Ishikawa (cell line): ENCODE measurements at regions not wholly inside any gene's neighbourhood (a gene's known extent, or its start where the extent isn't known, plus 50 kb on each side); places are given as distances from the start of the nearest gene placed in this dataset.

Source experiments
- CEBPB ChIP-seq: IDR thresholded peaks from 2 replicates; pipeline ENCODE4 v1.6.1; 2012
- CREB1 ChIP-seq: IDR thresholded peaks from 2 replicates; pipeline ENCODE4 v1.6.1; 2012; ENCODE audit warnings: low read depth
- EGR1 ChIP-seq: IDR thresholded peaks from 2 replicates; pipeline ENCODE4 v1.6.1; 2012
- EP300 ChIP-seq: IDR thresholded peaks from 2 replicates; pipeline ENCODE4 v1.6.1; 2012; ENCODE audit warnings: borderline replicate concordance
- RAD21 ChIP-seq: IDR thresholded peaks from 2 replicates; pipeline ENCODE4 v1.6.1; 2012; ENCODE audit warnings: low read depth
- TAF1 ChIP-seq: IDR thresholded peaks from 2 replicates; pipeline ENCODE4 v1.6.1; 2012; ENCODE audit warnings: low read depth, mild to moderate bottlenecking
- TCF12 ChIP-seq: IDR thresholded peaks from 2 replicates; pipeline ENCODE4 v1.6.1; 2012; ENCODE audit warnings: low read depth
- TEAD4 ChIP-seq: IDR thresholded peaks from 2 replicates; pipeline ENCODE4 v1.6.1; 2012
- YY1 ChIP-seq: IDR thresholded peaks from 2 replicates; pipeline ENCODE4 v1.6.1; 2012; ENCODE audit warnings: low read depth
- ZBTB7A ChIP-seq: IDR thresholded peaks from 2 replicates; pipeline ENCODE4 v1.6.1; 2012; ENCODE audit warnings: low read depth
- TF ChIP-seq, protein P1 (sequence below): IDR thresholded peaks from 2 replicates; pipeline ENCODE4 v1.6.1; 2012; ENCODE audit warnings: low read depth, mild to moderate bottlenecking
- TF ChIP-seq, protein P2 (sequence below): IDR thresholded peaks from 2 replicates; pipeline ENCODE4 v1.6.1; 2012
- TF ChIP-seq, protein P3 (sequence below): IDR thresholded peaks from 2 replicates; pipeline ENCODE4 v1.6.1; 2012

DNA sequence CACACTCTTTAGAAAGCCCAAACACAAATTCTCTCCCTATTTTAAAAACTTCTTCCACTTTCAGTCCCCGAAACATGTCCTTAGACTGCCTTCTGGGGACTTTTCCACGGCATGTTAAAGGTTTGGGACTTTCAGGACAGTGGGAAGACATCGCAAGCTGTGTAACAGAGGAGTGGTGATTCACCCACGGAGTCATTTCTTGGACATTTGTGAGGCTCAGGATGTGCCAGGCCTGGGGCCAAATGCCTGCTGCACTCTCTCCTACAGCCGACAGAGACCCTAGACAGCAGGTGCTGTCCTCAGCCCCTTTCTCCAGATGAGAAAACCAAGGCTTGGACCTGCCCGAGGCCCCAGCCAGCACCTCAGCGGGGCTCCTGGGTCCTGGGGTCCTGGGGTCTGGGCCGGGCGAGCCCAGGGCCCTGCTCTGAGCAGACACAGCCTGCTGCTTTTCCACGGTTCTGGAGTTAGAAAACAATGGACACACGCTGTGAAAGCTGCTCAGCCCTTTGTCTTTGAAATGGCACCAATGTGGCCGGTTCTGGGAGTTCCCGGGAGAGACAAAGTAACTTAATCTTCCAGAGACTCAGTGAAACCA is 370.2 kb upstream of the SFSWAP start:
- TF ChIP-seq TCF12 (no peak), ZBTB7A (no peak), RAD21 (no peak), EP300 (no peak), YY1 (no peak), EGR1 (no peak), CEBPB (no peak), TEAD4 (no peak), CREB1 (no peak), TAF1 (no peak)
- TF ChIP-seq, protein P1, sequence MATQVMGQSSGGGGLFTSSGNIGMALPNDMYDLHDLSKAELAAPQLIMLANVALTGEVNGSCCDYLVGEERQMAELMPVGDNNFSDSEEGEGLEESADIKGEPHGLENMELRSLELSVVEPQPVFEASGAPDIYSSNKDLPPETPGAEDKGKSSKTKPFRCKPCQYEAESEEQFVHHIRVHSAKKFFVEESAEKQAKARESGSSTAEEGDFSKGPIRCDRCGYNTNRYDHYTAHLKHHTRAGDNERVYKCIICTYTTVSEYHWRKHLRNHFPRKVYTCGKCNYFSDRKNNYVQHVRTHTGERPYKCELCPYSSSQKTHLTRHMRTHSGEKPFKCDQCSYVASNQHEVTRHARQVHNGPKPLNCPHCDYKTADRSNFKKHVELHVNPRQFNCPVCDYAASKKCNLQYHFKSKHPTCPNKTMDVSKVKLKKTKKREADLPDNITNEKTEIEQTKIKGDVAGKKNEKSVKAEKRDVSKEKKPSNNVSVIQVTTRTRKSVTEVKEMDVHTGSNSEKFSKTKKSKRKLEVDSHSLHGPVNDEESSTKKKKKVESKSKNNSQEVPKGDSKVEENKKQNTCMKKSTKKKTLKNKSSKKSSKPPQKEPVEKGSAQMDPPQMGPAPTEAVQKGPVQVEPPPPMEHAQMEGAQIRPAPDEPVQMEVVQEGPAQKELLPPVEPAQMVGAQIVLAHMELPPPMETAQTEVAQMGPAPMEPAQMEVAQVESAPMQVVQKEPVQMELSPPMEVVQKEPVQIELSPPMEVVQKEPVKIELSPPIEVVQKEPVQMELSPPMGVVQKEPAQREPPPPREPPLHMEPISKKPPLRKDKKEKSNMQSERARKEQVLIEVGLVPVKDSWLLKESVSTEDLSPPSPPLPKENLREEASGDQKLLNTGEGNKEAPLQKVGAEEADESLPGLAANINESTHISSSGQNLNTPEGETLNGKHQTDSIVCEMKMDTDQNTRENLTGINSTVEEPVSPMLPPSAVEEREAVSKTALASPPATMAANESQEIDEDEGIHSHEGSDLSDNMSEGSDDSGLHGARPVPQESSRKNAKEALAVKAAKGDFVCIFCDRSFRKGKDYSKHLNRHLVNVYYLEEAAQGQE = no peak
- TF ChIP-seq, protein P2, sequence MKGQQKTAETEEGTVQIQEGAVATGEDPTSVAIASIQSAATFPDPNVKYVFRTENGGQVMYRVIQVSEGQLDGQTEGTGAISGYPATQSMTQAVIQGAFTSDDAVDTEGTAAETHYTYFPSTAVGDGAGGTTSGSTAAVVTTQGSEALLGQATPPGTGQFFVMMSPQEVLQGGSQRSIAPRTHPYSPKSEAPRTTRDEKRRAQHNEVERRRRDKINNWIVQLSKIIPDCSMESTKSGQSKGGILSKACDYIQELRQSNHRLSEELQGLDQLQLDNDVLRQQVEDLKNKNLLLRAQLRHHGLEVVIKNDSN = no peak
- TF ChIP-seq, protein P3, sequence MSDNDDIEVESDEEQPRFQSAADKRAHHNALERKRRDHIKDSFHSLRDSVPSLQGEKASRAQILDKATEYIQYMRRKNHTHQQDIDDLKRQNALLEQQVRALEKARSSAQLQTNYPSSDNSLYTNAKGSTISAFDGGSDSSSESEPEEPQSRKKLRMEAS = no peak
